ENCODE measurements at regions not wholly inside any gene's neighbourhood (a gene's known extent, or its start where the extent isn't known, plus 50 kb on each side); places are given as distances from the start of the nearest gene placed in this dataset.
"Not testable (repeated sequence)": the region's sequence is repeated elsewhere in the genome, so short reads cannot be mapped to it uniquely, and the experiment has no call there.

DNA sequence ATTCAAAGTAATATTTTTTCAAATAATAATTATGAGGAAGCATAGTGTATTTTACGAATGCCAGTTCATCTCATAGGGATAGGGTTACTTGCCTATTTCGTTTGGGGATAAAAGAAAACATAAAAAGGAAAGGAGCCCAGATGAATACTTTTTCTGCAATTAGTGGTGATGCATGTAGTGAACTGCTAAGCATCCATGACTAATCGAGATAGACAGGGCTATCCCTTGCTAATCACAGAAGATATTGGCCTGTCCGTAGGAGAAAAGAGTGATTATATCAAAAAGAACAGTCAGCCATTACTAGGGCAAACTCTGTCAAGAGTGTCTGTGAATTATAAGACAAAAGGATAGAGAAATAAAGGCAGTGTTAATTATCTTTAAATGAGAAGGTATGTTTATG lies 746.1 kb downstream of the C4orf33 start:
- no peak overlapping the region for H3K4me3 ChIP-seq (ENCODE audit: low read depth, low read length)

DNA sequence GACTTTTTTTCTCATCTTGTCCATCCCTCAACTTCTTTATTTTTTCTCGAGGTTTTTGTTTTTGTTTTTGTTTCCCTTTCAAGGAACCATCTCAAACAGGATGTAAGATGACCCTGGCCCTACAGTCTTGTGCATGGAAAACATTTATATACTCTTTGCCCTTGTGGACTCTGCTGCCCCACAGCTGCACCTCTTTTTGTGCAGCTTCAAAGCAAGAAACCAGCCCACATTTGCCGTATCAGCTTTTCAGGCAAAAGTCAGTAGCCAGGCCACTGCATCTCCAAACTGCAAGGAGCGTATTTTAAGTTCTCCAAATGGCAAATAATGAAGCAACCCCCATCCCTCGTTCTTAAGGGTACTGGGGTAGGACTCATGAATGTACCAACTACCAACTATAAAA lies 756.5 kb downstream of the C4orf33 start:
- H3K4me3 ChIP-seq (ENCODE audit: low read depth, low read length): no peak overlapping the region

DNA sequence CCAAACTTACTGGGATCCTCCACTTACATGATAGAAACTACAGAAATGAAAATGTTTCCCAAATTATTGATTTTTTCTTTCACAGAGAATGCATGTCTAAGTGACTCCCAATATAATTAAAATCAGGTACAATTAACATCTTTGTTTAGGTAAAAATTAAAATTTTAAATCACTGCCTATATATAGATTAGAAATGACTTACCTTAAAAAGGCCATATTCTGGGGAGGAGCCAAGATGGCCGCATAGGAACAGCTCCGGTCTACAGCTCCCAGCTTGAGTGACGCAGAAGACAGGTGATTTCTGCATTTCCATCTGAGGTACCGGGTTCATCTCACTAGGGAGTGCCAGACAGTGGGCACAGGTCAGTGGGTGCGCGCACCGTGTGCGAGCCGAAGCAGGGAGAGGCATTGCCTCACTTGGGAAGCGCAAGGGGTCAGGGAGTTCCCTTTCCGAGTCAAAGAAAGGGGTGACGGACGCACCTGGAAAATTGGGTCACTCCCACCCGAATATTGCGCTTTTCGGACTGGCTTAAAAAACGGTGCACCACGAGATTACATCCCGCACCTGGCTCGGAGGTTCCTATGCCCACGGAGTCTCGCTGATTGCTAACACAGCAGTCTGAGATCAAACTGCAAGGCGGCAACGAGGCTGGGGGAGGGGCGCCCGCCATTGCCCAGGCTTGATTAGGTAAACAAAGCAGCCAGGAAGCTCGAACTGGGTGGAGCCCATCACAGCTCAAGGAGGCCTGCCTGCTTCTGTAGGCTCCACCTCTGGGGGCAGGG lies 757.9 kb downstream of the C4orf33 start:
- H3K4me3 ChIP-seq (ENCODE audit: low read depth, low read length): not testable (repeated sequence)

DNA sequence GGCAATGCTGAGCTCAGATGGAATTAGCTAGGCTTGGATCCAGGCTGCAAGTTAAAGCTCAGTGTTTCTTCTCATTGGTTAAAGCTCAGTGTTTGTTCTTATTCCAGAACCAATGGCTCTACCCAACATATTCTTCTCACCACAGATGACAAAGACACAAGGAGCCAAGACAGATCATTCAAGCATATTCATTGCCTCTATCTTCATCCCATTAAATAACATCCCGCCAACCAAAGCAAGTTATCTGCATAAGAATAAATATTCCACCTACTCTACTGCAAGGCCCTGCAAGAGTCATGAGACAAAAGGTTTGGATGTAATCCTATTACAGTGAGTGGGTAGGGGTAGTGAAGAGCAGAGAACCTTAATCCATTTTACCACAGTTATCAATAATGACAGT lies 766.5 kb downstream of the C4orf33 start:
- no peak overlapping the region for H3K4me3 ChIP-seq (ENCODE audit: low read depth, low read length)

DNA sequence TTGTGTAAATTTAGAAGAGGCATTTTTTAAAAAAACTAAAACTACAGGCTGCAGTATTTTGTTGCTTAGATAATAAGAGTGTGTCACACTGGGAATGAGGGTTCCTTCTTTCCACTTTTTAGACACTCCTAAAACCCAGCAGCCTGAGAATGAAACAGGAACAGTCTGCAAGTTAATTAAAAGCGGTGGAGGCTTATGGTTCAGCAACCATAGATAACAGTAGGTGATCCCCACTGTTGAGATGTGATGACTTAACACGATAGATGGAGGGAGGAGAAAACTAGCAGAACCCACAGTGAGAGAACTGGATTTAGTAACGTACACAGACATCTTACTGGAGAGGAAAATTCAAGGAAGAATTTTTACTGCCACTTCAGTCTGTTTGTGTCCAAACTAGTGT lies 767.3 kb downstream of the C4orf33 start:
- no peak overlapping the region for H3K4me3 ChIP-seq (ENCODE audit: low read depth, low read length)

DNA sequence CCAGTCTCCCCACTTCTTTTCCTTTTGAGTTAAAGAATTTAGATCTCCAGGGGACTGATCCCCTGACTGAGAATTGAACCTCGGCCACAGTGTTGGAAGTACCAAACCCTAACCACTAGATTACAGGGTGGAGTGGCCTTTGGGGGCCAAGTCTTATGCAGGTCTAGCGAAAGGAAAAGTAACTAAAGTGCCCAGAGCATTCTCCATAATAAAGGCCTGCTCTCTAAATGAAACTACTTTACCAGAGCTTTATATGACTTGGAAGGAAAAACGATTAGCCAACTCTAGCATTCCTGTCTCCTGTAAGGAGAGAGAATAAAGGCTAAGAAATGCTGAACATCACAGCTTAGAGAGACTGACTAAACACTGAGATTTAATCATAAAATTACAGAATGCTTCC lies 788.0 kb downstream of the C4orf33 start:
- H3K4me3 ChIP-seq (ENCODE audit: low read depth, low read length): no peak overlapping the region

DNA sequence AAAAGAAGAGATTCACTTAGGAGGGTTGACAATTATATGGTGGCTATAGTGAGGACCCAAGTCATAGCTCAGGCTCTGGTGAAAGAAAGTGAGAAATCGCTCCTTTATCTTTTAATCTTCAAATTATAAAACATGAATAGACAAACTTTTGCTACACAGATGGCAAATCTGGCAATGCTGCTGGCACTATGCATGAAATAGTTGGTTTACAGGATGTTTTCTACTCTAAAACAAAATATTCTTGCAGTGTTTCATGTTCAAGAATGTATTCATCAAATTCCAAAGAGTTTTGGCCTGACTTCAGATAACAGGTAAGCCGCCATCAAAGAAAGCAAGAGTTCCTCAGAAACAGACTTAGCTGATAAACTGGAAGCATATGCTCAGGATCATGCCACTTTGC lies 801.2 kb downstream of the C4orf33 start:
- no peak overlapping the region for H3K4me3 ChIP-seq (ENCODE audit: low read depth, low read length)

DNA sequence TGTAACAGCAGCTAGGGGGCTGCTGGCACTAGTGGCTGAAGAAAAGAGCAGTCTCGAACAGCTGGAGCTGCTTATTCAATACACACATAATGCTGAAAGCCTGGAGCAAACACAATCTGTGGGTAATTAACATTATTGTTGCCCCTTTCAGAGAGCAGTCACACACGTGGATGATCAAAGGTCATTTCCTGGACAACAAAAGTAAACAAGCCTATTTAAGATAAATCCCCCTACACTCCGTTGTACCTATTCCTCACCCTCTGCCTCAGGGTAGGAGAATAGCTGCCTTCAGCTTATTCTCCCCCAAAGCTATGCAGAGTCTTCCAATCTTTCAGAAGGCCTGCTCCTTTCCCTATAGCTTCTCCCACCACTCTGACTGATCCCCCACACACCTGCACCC lies 803.9 kb downstream of the C4orf33 start:
- H3K4me3 ChIP-seq (ENCODE audit: low read depth, low read length): no peak overlapping the region

DNA sequence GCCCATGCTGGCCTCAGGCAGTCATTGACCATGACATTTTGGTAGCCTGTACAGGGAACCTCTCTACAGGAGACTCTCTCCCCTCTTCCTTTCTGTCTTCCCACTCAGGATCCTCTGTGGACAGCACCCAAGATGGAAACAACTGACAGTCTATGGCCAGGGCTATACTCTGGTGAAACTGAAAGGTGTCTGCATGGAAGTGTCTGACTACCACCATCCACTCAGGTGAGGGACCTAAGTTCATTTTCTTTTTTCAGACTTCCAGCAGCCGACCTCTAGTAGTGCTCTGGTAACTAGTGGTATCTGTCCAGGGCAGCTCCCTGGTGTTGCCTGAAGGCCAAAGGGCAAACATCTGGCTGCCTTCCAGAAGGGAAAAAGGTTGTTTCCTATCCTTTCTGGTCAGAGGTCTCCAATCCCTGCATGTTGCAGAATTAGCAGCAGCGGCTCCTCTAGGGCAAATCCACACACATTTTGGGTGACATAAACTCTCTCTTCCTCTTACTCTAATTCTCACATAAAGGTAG lies 804.5 kb downstream of the C4orf33 start:
- no peak overlapping the region for H3K4me3 ChIP-seq (ENCODE audit: low read depth, low read length)

DNA sequence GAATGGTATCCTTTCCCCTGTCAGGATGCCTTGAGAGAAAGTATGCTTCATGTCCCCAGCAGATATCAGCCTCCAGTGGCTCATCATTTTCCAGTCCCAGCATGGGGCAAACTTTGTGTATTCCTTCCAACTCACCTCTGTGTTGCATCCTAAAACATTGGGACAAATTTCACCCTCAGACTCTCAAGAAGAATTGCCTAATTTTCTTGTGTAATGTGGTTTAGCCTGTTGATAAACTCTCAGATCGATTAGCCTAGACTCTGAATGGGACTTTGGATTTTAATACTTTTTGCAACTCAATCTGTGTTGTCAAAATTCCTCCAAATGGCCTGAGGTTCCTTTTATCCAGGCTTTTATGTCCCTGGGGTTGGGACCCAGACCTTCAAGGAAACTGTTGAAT lies 805.3 kb downstream of the C4orf33 start:
- H3K4me3 ChIP-seq (ENCODE audit: low read depth, low read length): no peak overlapping the region

DNA sequence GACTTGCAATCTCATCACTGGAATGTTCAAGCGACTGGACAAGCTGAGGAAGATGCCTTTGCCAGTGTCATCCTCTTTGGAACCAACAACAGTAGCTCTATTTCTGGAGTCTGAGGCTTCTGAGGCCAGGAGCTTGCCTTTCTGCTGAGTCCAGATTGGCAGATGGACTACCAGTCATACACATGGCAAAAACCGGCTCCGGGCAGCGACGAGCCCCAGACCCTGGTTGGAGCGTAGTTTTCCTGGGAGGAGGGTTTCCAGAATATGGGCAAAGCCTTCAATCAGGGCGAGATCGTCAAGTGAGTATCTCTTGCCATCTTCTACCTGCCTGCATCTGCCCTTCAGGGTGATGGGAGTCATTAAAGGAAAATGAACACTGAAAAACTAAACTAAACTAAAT lies 807.9 kb downstream of the C4orf33 start:
- H3K4me3 ChIP-seq (ENCODE audit: low read depth, low read length): no peak overlapping the region

DNA sequence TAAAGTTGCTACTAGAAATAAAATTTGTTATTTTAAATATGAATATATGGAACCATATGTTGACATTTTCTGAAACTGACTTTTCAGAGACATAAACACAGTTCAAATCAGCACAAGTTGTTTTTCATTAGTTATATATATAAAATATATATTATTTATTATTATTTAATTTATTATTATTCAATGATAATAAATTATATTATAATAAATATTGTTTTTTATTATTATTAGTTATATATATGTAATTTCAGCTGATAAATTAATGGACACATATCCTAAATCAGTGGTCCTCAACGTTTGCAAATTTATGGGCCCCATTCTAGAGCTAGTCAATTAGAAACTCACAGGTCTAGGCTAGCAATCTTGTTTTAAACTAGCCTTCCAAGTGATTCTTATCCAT lies 809.3 kb downstream of the C4orf33 start:
- H3K4me3 ChIP-seq (ENCODE audit: low read depth, low read length): no peak overlapping the region

DNA sequence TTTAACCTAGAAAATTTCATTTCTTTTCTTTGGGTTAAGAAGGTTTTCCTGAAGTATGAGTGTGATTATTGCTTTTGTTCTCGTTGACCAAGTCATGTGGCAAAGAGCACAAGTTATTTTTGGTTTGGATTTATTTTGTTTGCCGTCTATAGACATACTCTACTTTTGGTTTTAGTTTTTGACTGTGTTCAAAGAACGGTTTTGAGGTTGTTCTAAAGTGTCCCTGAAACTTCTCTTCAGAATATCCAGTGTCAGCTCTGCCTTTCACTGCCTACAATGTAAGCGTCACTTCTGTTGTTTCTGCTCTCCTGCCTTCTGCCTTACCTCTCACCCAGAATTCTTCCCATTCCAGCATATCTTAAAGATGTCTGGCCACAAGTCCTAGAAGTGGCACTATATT lies 812.2 kb downstream of the C4orf33 start:
- no peak overlapping the region for H3K4me3 ChIP-seq (ENCODE audit: low read depth, low read length)

DNA sequence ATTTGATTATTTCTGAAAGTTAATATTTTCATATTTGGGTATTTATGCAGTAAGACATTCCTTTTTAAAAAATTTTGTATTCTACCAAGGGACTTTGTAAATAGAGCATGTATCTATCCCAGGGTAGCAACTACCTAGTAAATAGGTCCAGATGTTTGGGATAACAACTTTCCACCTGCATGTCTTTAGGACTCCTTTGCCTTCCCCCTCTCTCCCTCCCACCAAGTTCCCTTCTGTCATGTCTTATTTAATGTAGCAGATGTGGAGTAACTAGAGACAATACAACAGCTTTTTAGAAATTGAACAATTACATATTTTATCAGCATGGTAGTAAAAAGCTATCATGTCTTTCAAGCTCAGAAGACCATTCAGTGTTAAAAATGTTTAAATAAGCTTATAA lies 821.0 kb downstream of the C4orf33 start:
- H3K4me3 ChIP-seq (ENCODE audit: low read depth, low read length): no peak overlapping the region

DNA sequence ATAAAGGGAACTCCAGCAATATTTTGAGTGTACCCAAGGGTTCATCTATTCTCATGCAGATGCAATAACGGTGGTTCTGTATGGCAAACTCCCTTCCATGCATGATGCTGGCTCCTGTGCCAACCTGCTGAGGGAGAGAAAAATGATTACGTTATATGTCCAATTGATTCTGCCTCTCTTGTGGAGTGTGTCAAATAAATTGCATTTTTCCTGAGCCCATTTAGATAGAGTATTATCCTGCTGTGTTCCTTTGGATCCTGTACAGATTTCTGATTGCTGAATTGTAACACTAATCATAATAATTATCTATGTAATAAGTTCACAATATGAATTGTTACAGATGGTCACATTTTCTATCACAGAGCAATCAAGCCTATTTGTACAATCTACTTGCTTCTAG lies 821.7 kb downstream of the C4orf33 start:
- H3K4me3 ChIP-seq (ENCODE audit: low read depth, low read length): no peak overlapping the region

DNA sequence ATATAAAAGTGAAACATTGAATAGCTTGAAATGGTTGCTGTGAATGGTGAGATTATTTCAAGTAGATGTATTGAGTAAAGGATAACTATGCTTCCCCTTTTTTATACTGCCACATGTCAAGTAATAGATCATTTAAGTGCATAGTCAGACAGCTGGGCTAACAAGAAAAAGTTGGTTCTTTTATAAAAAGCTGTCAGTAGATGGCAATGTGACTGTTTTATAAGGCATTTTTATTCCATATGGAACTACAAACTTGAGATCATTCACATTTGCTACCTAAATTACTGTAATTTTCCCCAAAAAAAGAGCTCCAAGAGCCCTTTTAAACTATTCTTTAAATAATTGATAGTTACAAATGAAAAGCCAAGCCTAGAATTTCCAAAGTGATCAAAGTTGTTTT lies 831.0 kb downstream of the C4orf33 start:
- H3K4me3 ChIP-seq (ENCODE audit: low read depth, low read length): no peak overlapping the region

DNA sequence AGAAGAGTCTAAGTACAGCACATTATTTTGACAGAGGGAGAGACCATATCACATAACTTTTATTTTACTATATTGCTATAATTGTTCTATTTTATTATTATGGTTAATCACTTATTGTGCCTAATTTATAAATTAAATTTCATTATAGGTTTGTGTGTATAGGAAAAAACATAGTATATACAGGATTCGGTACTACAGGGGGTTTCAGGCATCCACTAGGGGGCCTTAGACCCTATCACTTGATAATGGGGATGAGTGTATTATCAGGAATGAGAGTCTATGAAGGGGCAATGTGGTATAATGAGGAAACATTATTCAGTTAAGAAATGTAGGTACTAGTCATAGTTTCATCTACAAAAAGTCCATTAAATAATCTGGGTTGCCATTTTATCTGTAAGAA lies 833.1 kb downstream of the C4orf33 start:
- no peak overlapping the region for H3K4me3 ChIP-seq (ENCODE audit: low read depth, low read length)

DNA sequence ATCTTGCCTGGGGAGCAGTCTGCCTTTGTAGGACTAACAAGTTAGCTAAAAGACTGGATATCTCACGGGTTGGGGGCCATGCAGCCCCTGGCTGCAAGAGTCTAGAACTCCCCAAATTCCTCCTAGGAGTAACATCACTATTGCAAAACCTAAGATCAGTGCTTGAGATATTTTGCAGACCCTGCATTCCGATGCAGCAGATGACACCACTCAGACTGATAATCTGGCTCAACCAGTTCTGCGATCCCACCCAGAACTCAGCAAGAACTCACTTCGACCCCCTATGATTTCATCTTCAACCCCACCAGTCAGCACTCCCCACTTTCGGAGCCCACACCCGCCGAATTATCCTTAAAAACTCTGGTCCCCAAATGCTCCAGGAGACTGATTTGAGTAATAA lies 834.0 kb downstream of the C4orf33 start:
- no peak overlapping the region for H3K4me3 ChIP-seq (ENCODE audit: low read depth, low read length)

DNA sequence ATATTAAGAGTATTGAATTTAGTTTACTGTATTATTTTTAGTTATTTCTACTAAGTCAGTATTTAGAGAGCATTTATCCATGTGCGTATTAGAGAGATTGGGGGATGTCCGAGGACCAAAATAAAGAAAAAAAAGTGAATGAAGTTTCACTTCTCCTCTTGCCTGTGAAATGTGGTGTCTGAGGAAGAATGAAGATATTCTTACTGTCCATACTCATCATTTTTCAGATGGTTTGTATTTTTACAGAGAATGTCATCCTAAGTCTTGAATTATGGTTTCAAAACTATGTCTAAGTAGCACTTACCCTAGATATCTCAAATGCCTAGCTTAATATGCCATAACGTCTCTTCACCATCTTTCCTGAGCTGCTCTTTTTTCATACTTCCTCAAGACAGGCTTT lies 854.3 kb downstream of the C4orf33 start:
- no peak overlapping the region for H3K4me3 ChIP-seq (ENCODE audit: low read depth, low read length)

DNA sequence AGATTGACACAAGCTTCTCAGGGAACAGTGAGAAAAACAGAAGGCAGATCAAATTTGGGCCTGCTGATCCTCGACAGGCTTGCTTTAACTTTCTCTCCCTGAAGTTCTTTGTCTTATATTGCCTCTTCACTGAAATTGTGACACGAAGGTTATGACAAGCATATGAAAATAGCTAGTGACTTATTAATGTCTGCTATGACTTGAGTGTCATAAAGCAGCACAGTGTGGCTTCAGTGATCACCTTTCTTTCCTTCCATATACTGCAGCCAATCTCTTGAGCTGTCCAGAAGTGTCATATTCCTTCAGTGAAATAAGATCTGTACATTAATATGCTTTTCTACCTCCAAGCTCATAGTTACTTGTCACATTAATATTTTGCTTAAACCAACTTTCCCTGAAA lies 870.2 kb downstream of the C4orf33 start:
- H3K4me3 ChIP-seq (ENCODE audit: low read depth, low read length): no peak overlapping the region

DNA sequence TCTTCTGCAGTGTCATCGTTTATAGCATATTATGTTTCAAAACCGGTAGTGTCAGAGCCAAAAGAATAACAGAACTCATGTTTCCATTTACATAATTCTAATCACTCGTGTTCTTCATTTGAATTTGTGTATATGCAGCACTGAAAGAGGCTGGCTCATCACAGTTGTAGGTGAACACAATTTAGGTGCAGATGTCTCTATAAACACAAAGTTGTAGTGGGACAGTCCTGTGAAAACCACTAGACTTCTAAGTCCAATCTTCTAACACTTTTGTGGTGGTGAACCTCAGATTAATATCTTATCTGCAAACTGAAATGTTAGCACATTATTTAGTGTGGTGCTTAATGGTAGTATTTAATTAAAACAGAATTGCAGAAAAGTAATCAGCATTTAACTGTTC lies 872.4 kb downstream of the C4orf33 start:
- H3K4me3 ChIP-seq (ENCODE audit: low read depth, low read length): no peak overlapping the region

DNA sequence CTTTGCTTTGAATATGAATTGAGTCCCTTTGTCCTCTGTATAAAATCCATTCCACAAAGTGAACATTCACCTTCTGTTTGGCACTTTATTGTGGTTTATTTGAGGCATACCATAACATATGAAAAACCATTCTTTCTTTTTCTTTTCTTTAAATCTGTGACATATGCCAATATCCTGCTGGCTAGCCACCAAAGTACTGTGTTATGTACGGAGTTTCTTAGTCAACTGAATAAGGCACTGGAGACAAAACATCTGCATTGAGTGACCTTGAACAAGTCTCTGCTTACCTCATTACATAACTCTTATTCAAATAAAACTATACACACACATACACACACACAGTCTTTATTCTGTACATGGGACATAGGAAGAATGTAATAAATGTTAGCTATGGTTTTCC lies 872.8 kb downstream of the C4orf33 start:
- H3K4me3 ChIP-seq (ENCODE audit: low read depth, low read length): no peak overlapping the region

DNA sequence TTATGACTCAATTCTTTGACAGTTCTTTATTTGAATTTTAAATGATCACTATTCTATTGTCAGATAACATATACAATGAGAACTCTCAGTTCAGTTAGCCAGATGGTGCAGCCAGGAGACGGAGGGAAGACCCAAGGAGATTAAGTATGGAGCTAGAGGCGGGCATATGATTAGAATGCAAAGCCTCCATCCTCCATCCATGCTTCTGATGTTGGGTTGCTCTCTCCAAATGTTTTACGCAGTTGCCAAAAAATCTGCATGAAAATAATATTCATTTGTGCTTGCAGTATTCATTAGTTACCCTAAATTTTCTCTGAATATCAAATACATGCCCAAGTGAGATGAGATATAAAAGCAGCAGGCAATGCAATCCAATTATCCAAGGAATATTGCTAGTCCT lies 874.8 kb downstream of the C4orf33 start:
- no peak overlapping the region for H3K4me3 ChIP-seq (ENCODE audit: low read depth, low read length)

Data from iPS-11a (cell line).